SKM-1 (cell line): ENCODE measurements at regions not wholly inside any gene's neighbourhood (a gene's known extent, or its start where the extent isn't known, plus 50 kb on each side); places are given as distances from the start of the nearest gene placed in this dataset.

Experiments used
- DNase-seq: peaks from one replicate; lab custom pipeline; 2025; ENCODE audit not compliant: unreplicated experiment; lab: John Stamatoyannopoulos, UW

- DNase-seq, result no peak
Observed at GRCh38 chr12:24480766-24481449, 468.0 kb downstream of the BCAT1 start.

GRCh38 chr12:24479131-24479530 lies 469.8 kb downstream of the BCAT1 start:
- no peak for DNase-seq

- no peak for DNase-seq
Observed at GRCh38 chr12:24478254-24478653, 470.6 kb downstream of the BCAT1 start.

- no peak for DNase-seq
Observed at GRCh38 chr12:24476310-24476709, 472.6 kb downstream of the BCAT1 start.

GRCh38 chr12:24475337-24475736 lies 473.6 kb downstream of the BCAT1 start:
- DNase-seq, result no peak

- no peak for DNase-seq
Observed at GRCh38 chr12:24473097-24473496, 475.8 kb downstream of the BCAT1 start.

GRCh38 chr12:24470050-24470449 lies 478.9 kb downstream of the BCAT1 start:
- DNase-seq, result no peak

GRCh38 chr12:24469089-24469488 lies 479.8 kb downstream of the BCAT1 start:
- DNase-seq, result no peak

GRCh38 chr12:24467226-24467625 lies 481.7 kb downstream of the BCAT1 start:
- no peak for DNase-seq

- DNase-seq, result no peak
Observed at GRCh38 chr12:24463375-24463774, 485.5 kb downstream of the BCAT1 start.

GRCh38 chr12:24462946-24463345 lies 486.0 kb downstream of the BCAT1 start:
- no peak for DNase-seq

- no peak for DNase-seq
Observed at GRCh38 chr12:24460506-24460905, 488.4 kb downstream of the BCAT1 start.

- DNase-seq, result no peak
Observed at GRCh38 chr12:24460099-24460498, 488.8 kb downstream of the BCAT1 start.

GRCh38 chr12:24455811-24456210 lies 493.1 kb downstream of the BCAT1 start:
- DNase-seq, result no peak

- DNase-seq, result no peak
Observed at GRCh38 chr12:24447678-24448077, 498.2 kb upstream of the SOX5 start.

GRCh38 chr12:24446287-24446686 lies 496.8 kb upstream of the SOX5 start:
- no peak for DNase-seq

GRCh38 chr12:24444634-24445033 lies 495.2 kb upstream of the SOX5 start:
- no peak for DNase-seq

GRCh38 chr12:24441458-24441857 lies 492.0 kb upstream of the SOX5 start:
- DNase-seq, result no peak

GRCh38 chr12:24436667-24437066 lies 487.2 kb upstream of the SOX5 start:
- no peak for DNase-seq

- no peak for DNase-seq
Observed at GRCh38 chr12:24431872-24432271, 482.4 kb upstream of the SOX5 start.

GRCh38 chr12:24427776-24428175 lies 478.3 kb upstream of the SOX5 start:
- no peak for DNase-seq

GRCh38 chr12:24425601-24425970 lies 476.1 kb upstream of the SOX5 start:
- no peak for DNase-seq

- no peak for DNase-seq
Observed at GRCh38 chr12:24424889-24425600, 475.6 kb upstream of the SOX5 start.
